GM12878 (cell line): ENCODE measurements at regions not wholly inside any gene's neighbourhood (a gene's known extent, or its start where the extent isn't known, plus 50 kb on each side); places are given as distances from the start of the nearest gene placed in this dataset.

ENCODE experiments used
- CBX5 ChIP-seq: sonication (generic); IDR thresholded peaks from 2 replicates; pipeline ENCODE4 v1.6.1; 2016; ENCODE audit warnings: low read depth, moderate library complexity, mild to moderate bottlenecking, inconsistent platforms
- DPF2 ChIP-seq: fragments of 450-650 bp; IDR thresholded peaks from 2 replicates; pipeline ENCODE4 v1.6.1; 2017; ENCODE audit warnings: mild to moderate bottlenecking
- NFIC ChIP-seq: IDR thresholded peaks from 2 replicates; pipeline ENCODE4 v1.6.1; 2012; ENCODE audit warnings: low read depth, mild to moderate bottlenecking, inconsistent platforms, low read length, moderate library complexity
- POLR2A ChIP-seq: IDR thresholded peaks from 2 replicates; pipeline ENCODE4 v1.6.1; 2011; ENCODE audit warnings: low read depth, mild to moderate bottlenecking, low read length
- SMC3 ChIP-seq: IDR thresholded peaks from 2 replicates; pipeline ENCODE4 v1.6.1; 2011; ENCODE audit warnings: low read length, improper control_type of control experiment, borderline replicate concordance
- WRNIP1 ChIP-seq: IDR thresholded peaks from 2 replicates; pipeline ENCODE4 v1.6.1; 2011; ENCODE audit warnings: low read depth, low read length, improper control_type of control experiment, borderline replicate concordance
- TF ChIP-seq, protein P1 (sequence below), 3 experiments: IDR thresholded peaks in 2 of 3; conservative IDR thresholded peaks in 1 of 3; 2 replicates each; pipeline ENCODE4 v1.5.1; 2011; ENCODE audit warnings: low read depth in 3 of 3, low read length in 3 of 3, mild to moderate bottlenecking in 3 of 3, control low read depth in 2 of 3, moderate library complexity in 2 of 3, inconsistent platforms in 1 of 3, mixed read lengths in 1 of 3; ENCODE audit not compliant: control insufficient read depth in 2 of 3, insufficient read depth in 1 of 3; ENCODE audit errors: extremely low read depth in 1 of 3
- TF ChIP-seq, protein P2 (sequence below): fragments of 450-650 bp; IDR thresholded peaks from 2 replicates; pipeline ENCODE4 v1.6.1; 2017; ENCODE audit warnings: antibody characterized with exemption, mild to moderate bottlenecking, moderate library complexity
- TF ChIP-seq, protein P3 (sequence below): fragments of 450-650 bp; IDR thresholded peaks from 2 replicates; pipeline ENCODE4 v1.6.1; 2016; ENCODE audit warnings: mild to moderate bottlenecking

DNA sequence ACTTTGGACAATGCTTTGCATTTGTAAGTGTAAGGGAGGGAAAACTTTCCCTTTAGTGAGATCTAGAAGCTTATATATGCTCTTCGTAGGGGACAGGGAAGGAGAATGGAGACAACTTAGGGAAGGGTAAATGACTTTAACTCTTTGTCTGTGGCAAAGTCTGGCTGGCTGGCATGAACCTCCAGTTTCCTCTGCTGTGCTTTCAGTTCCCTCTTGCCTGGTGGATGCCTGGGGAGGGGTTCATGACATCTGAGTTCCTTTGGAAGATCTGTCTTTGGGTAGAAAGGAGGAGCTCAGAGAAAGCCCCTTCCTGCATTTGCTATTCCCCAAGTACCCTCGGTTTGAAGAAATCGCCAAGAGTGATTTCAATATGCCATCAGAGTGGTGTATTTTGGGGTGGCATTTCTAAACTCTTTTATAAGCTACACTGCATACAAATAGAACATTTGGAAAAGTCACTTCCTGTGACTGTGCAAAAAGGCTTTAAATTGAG, 143.6 kb downstream of the VAPA start:
- TF ChIP-seq, protein P1, sequence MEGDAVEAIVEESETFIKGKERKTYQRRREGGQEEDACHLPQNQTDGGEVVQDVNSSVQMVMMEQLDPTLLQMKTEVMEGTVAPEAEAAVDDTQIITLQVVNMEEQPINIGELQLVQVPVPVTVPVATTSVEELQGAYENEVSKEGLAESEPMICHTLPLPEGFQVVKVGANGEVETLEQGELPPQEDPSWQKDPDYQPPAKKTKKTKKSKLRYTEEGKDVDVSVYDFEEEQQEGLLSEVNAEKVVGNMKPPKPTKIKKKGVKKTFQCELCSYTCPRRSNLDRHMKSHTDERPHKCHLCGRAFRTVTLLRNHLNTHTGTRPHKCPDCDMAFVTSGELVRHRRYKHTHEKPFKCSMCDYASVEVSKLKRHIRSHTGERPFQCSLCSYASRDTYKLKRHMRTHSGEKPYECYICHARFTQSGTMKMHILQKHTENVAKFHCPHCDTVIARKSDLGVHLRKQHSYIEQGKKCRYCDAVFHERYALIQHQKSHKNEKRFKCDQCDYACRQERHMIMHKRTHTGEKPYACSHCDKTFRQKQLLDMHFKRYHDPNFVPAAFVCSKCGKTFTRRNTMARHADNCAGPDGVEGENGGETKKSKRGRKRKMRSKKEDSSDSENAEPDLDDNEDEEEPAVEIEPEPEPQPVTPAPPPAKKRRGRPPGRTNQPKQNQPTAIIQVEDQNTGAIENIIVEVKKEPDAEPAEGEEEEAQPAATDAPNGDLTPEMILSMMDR (IDR thresholded peaks at IDR 0.05 in 2 of 3, conservative IDR thresholded peaks at IDR 0.05 in 1 of 3; ENCODE audit: control insufficient read depth in 2 of 3, extremely low read depth in 1 of 3, insufficient read depth in 1 of 3, low read depth in 3 of 3, low read length in 3 of 3): no peak
- TF ChIP-seq, protein P2, sequence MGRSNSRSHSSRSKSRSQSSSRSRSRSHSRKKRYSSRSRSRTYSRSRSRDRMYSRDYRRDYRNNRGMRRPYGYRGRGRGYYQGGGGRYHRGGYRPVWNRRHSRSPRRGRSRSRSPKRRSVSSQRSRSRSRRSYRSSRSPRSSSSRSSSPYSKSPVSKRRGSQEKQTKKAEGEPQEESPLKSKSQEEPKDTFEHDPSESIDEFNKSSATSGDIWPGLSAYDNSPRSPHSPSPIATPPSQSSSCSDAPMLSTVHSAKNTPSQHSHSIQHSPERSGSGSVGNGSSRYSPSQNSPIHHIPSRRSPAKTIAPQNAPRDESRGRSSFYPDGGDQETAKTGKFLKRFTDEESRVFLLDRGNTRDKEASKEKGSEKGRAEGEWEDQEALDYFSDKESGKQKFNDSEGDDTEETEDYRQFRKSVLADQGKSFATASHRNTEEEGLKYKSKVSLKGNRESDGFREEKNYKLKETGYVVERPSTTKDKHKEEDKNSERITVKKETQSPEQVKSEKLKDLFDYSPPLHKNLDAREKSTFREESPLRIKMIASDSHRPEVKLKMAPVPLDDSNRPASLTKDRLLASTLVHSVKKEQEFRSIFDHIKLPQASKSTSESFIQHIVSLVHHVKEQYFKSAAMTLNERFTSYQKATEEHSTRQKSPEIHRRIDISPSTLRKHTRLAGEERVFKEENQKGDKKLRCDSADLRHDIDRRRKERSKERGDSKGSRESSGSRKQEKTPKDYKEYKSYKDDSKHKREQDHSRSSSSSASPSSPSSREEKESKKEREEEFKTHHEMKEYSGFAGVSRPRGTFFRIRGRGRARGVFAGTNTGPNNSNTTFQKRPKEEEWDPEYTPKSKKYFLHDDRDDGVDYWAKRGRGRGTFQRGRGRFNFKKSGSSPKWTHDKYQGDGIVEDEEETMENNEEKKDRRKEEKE: no peak
- no peak for TF ChIP-seq SMC3
- no peak for TF ChIP-seq CBX5
- TF ChIP-seq, protein P3, sequence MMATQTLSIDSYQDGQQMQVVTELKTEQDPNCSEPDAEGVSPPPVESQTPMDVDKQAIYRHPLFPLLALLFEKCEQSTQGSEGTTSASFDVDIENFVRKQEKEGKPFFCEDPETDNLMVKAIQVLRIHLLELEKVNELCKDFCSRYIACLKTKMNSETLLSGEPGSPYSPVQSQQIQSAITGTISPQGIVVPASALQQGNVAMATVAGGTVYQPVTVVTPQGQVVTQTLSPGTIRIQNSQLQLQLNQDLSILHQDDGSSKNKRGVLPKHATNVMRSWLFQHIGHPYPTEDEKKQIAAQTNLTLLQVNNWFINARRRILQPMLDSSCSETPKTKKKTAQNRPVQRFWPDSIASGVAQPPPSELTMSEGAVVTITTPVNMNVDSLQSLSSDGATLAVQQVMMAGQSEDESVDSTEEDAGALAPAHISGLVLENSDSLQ: no peak
- no peak for TF ChIP-seq POLR2A
- no peak for TF ChIP-seq NFIC
- TF ChIP-seq DPF2: no peak
- TF ChIP-seq WRNIP1: no peak
